ENCODE measurements at regions not wholly inside any gene's neighbourhood (a gene's known extent, or its start where the extent isn't known, plus 50 kb on each side); places are given as distances from the start of the nearest gene placed in this dataset.
A peak's percentile ranks its signal among the peaks of the same experiment; 100 is the strongest.

DNA sequence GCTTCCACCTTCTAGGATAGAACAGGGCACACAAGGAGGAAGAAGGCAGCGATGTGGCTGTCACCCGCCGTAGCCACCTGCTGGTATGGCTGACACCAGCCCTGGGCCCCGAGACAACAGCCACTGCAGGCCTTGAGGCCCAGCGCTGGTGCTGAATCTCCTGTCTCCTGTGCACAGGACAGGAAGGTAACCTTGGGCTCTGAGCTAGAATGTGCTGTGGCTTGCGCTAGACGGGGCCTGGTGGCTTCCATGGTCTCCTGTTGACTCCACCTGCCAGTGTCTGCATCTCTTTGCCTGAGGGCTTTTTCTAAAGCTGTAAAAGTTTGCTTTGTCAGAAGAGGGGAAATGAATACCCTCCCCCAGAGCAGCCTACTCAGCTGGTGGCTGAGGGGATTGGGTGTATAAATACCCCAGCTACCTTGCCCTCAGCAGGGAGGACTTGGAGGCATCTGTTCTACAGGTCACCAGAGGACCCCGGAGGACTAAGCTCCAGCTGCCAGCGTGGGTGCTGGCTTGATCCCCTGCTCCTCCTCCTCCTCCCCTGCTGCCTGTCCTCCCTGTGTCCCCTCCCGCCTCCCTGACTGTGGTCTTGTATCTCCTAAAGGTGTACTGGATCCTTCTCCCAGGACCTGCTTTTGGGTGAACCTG lies 76.1 kb upstream of the SDK2 start:
- ChIA-PET CTCF (ENCODE audit: low intra/inter-chr PET ratio, low total read pairs) (no interaction called here), POLR2A (no interaction called here)
- intact Hi-C loops (cut with micrococcal nuclease; ENCODE audit: unreplicated experiment), result no loop called here
- Histone ChIP-seq H3K27me3 (ENCODE audit: control insufficient read depth in 1 of 2, insufficient read depth in 2 of 2, low read length in 2 of 2) (peaks cover 6 to 36% of the 10 kb centered on the region in 2 experiments), H3K4me1 (ENCODE audit: insufficient read depth, low read length) (peaks cover 24% of the 10 kb centered on the region), H3K36me3 (replicated peaks in 1 of 2; ENCODE audit: control insufficient read depth in 1 of 2, insufficient read depth in 2 of 2, low read length in 2 of 2) (no peaks in the 10 kb centered on the region), H3K4me3 (replicated peaks in 1 of 3; ENCODE audit: insufficient read depth in 1 of 3, low read depth in 2 of 3, low read length in 3 of 3) (no peak overlapping the region), H3K9me3 (ENCODE audit: low read length) (no peaks in the 10 kb centered on the region), H2AFZ (ENCODE audit: low read length) (no peak overlapping the region), H3K27ac (ENCODE audit: extremely low read length, insufficient read depth, low read length) (no peak overlapping the region), H3K9ac (ENCODE audit: insufficient read depth, low read depth, low read length) (no peak overlapping the region), H4K20me1 (ENCODE audit: insufficient read depth, low read length) (no peaks in the 10 kb centered on the region), H3K4me2 (ENCODE audit: low read depth, low read length) (peak overlapping the region; percentile 59), H3K79me2 (ENCODE audit: insufficient read depth, low read length) (no peaks in the 10 kb centered on the region)
- DNase-seq (ENCODE audit: low spot score) (peak; percentile 11), ATAC-seq (peak; percentile 65), FAIRE-seq (no peak)
- in situ Hi-C loops (cut with HindIII; ENCODE audit: extremely low pct_ligation_motif_present, low pct_unique_long_range_greater_than_20kb), result no loop called here
- BruUV-seq (replicated peaks), result no TSS peak
- WGBS (ENCODE audit: low lambda C conversion rate), result 61% methylated on average over 9 of the region's 10 CpGs
- TF ChIP-seq, protein P1, sequence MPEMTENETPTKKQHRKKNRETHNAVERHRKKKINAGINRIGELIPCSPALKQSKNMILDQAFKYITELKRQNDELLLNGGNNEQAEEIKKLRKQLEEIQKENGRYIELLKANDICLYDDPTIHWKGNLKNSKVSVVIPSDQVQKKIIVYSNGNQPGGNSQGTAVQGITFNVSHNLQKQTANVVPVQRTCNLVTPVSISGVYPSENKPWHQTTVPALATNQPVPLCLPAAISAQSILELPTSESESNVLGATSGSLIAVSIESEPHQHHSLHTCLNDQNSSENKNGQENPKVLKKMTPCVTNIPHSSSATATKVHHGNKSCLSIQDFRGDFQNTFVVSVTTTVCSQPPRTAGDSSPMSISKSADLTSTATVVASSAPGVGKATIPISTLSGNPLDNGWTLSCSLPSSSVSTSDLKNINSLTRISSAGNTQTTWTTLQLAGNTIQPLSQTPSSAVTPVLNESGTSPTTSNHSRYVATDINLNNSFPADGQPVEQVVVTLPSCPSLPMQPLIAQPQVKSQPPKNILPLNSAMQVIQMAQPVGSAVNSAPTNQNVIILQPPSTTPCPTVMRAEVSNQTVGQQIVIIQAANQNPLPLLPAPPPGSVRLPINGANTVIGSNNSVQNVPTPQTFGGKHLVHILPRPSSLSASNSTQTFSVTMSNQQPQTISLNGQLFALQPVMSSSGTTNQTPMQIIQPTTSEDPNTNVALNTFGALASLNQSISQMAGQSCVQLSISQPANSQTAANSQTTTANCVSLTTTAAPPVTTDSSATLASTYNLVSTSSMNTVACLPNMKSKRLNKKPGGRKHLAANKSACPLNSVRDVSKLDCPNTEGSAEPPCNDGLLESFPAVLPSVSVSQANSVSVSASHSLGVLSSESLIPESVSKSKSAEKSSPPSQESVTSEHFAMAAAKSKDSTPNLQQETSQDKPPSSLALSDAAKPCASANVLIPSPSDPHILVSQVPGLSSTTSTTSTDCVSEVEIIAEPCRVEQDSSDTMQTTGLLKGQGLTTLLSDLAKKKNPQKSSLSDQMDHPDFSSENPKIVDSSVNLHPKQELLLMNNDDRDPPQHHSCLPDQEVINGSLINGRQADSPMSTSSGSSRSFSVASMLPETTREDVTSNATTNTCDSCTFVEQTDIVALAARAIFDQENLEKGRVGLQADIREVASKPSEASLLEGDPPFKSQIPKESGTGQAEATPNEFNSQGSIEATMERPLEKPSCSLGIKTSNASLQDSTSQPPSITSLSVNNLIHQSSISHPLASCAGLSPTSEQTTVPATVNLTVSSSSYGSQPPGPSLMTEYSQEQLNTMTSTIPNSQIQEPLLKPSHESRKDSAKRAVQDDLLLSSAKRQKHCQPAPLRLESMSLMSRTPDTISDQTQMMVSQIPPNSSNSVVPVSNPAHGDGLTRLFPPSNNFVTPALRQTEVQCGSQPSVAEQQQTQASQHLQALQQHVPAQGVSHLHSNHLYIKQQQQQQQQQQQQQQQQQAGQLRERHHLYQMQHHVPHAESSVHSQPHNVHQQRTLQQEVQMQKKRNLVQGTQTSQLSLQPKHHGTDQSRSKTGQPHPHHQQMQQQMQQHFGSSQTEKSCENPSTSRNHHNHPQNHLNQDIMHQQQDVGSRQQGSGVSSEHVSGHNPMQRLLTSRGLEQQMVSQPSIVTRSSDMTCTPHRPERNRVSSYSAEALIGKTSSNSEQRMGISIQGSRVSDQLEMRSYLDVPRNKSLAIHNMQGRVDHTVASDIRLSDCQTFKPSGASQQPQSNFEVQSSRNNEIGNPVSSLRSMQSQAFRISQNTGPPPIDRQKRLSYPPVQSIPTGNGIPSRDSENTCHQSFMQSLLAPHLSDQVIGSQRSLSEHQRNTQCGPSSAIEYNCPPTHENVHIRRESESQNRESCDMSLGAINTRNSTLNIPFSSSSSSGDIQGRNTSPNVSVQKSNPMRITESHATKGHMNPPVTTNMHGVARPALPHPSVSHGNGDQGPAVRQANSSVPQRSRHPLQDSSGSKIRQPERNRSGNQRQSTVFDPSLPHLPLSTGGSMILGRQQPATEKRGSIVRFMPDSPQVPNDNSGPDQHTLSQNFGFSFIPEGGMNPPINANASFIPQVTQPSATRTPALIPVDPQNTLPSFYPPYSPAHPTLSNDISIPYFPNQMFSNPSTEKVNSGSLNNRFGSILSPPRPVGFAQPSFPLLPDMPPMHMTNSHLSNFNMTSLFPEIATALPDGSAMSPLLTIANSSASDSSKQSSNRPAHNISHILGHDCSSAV (CRISPR knock-in tag; IDR thresholded peaks at IDR 0.05; ENCODE audit: borderline replicate concordance), result no peak
- TF ChIP-seq, protein P2, sequence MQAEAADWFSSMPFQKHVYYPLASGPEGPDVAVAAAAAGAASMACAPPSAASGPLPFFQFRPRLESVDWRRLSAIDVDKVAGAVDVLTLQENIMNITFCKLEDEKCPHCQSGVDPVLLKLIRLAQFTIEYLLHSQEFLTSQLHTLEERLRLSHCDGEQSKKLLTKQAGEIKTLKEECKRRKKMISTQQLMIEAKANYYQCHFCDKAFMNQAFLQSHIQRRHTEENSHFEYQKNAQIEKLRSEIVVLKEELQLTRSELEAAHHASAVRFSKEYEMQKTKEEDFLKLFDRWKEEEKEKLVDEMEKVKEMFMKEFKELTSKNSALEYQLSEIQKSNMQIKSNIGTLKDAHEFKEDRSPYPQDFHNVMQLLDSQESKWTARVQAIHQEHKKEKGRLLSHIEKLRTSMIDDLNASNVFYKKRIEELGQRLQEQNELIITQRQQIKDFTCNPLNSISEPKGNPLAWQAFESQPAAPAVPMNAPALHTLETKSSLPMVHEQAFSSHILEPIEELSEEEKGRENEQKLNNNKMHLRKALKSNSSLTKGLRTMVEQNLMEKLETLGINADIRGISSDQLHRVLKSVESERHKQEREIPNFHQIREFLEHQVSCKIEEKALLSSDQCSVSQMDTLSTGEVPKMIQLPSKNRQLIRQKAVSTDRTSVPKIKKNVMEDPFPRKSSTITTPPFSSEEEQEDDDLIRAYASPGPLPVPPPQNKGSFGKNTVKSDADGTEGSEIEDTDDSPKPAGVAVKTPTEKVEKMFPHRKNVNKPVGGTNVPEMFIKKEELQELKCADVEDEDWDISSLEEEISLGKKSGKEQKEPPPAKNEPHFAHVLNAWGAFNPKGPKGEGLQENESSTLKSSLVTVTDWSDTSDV (CRISPR knock-in tag; IDR thresholded peaks at IDR 0.05), result 0 out of 2 replicates have a peak, but pooled peaks have one; percentile 6
- TF ChIP-seq, protein P3, sequence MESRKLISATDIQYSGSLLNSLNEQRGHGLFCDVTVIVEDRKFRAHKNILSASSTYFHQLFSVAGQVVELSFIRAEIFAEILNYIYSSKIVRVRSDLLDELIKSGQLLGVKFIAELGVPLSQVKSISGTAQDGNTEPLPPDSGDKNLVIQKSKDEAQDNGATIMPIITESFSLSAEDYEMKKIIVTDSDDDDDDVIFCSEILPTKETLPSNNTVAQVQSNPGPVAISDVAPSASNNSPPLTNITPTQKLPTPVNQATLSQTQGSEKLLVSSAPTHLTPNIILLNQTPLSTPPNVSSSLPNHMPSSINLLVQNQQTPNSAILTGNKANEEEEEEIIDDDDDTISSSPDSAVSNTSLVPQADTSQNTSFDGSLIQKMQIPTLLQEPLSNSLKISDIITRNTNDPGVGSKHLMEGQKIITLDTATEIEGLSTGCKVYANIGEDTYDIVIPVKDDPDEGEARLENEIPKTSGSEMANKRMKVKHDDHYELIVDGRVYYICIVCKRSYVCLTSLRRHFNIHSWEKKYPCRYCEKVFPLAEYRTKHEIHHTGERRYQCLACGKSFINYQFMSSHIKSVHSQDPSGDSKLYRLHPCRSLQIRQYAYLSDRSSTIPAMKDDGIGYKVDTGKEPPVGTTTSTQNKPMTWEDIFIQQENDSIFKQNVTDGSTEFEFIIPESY (CRISPR knock-in tag; IDR thresholded peaks at IDR 0.05), result peak; percentile 34; the same call in 1 of the 2 replicates

Measured in HepG2 (cell line).